OCI-LY7 (cell line): ENCODE measurements at regions not wholly inside any gene's neighbourhood (a gene's known extent, or its start where the extent isn't known, plus 50 kb on each side); places are given as distances from the start of the nearest gene placed in this dataset.
A peak's percentile ranks its signal among the peaks of the same experiment; 100 is the strongest.

Experiments used
- BruUV-seq: library from RNA; stranded (reverse); fragments of 400-500 nt; replicated peaks from 2 replicates; lab custom pipeline; 2021; lab: Mats Ljungman, UMichigan
- CTCF ChIA-PET: fragments of 300-600 bp; sonication (Branson Sonifier 250); formaldehyde crosslinking; loops from one replicate; lab custom pipeline; 2022; ENCODE audit warnings: antibody characterized with exemption; ENCODE audit not compliant: unreplicated experiment; lab: Charles Lee
- POLR2A ChIA-PET: fragments of 300-600 bp; sonication (Branson Sonifier 250); formaldehyde crosslinking; loops from one replicate; lab custom pipeline; 2022; ENCODE audit warnings: antibody characterized with exemption; lab: Charles Lee
- DNase-seq: peaks from one replicate; pipeline ENCODE4 v3.0.0-alpha.2; 2015; ENCODE audit warnings: low spot score
- H2AFZ ChIP-seq: fragments of 200-600 bp; sonication (generic), shearing (Covaris generic); 2 replicates; pipeline ENCODE4 v1.6.1; 2014; ENCODE audit warnings: mild to moderate bottlenecking, antibody characterized with exemption, low read length, moderate library complexity
- H3K27ac ChIP-seq: fragments of 200-600 bp; sonication (generic); 2 replicates; pipeline ENCODE4 v1.5.1; 2014; ENCODE audit warnings: mixed run types, low read depth, mild to moderate bottlenecking, moderate library complexity, low read length, inconsistent platforms; ENCODE audit not compliant: poor library complexity, severe bottlenecking
- H3K36me3 ChIP-seq: fragments of 200-600 bp; sonication (generic); 2 replicates; pipeline ENCODE4 v1.6.1; 2014; ENCODE audit warnings: mild to moderate bottlenecking, antibody characterized with exemption, low read length, moderate library complexity, mixed read lengths; ENCODE audit not compliant: insufficient read depth
- H3K4me1 ChIP-seq: fragments of 200-600 bp; sonication (generic); 2 replicates; pipeline ENCODE4 v1.5.1; 2014; ENCODE audit warnings: mild to moderate bottlenecking, low read length; ENCODE audit not compliant: insufficient read depth, poor library complexity, severe bottlenecking
- H3K4me2 ChIP-seq: fragments of 200-600 bp; sonication (generic); 2 replicates; pipeline ENCODE4 v1.6.1; 2014; ENCODE audit warnings: mild to moderate bottlenecking, low read length
- H3K4me3 ChIP-seq: fragments of 200-600 bp; sonication (generic); 2 replicates; pipeline ENCODE4 v1.5.1; 2014; ENCODE audit warnings: mild to moderate bottlenecking, low read depth, low read length; ENCODE audit not compliant: poor library complexity, severe bottlenecking
- H3K79me2 ChIP-seq: fragments of 200-600 bp; sonication (generic); 2 replicates; pipeline ENCODE4 v1.6.1; 2016; ENCODE audit warnings: low read depth, mild to moderate bottlenecking, low read length, moderate library complexity, mixed read lengths; ENCODE audit not compliant: insufficient read depth
- H3K9me2 ChIP-seq: fragments of 200-600 bp; sonication (generic); 2 replicates; pipeline ENCODE4 v1.6.1; 2016; ENCODE audit warnings: mild to moderate bottlenecking, low read length, mixed read lengths; ENCODE audit not compliant: insufficient read depth
- H3K9me3 ChIP-seq: fragments of 200-600 bp; sonication (generic); 2 replicates; pipeline ENCODE4 v1.6.1; 2014; ENCODE audit warnings: mild to moderate bottlenecking, mixed run types, low read length, mixed read lengths
- H4K20me1 ChIP-seq: fragments of 200-600 bp; sonication (generic); 2 replicates; pipeline ENCODE4 v1.6.1; 2014; ENCODE audit warnings: mild to moderate bottlenecking, antibody characterized with exemption, low read length, moderate library complexity, mixed read lengths; ENCODE audit not compliant: insufficient read depth
- EZH2phosphoT487 ChIP-seq: fragments of 200-600 bp; sonication (generic); IDR thresholded peaks from 2 replicates; pipeline ENCODE4 v1.6.1; 2018; ENCODE audit warnings: low read depth, borderline replicate concordance, mild to moderate bottlenecking, mixed run types, antibody characterized with exemption, low read length, moderate library complexity, mixed read lengths
- intact Hi-C: fragments of 100-400 bp; cut with micrococcal nuclease; formaldehyde crosslinking; loops from one replicate; pipeline ENCODE4 v1.10.0; 2022; ENCODE audit not compliant: unreplicated experiment
- TF ChIP-seq, protein P1 (sequence below): fragments of 200-600 bp; sonication (generic); conservative IDR thresholded peaks from 2 replicates; pipeline ENCODE4 v1.5.1; 2014; ENCODE audit warnings: mild to moderate bottlenecking, antibody characterized with exemption, low read length, moderate library complexity, mixed read lengths

DNA sequence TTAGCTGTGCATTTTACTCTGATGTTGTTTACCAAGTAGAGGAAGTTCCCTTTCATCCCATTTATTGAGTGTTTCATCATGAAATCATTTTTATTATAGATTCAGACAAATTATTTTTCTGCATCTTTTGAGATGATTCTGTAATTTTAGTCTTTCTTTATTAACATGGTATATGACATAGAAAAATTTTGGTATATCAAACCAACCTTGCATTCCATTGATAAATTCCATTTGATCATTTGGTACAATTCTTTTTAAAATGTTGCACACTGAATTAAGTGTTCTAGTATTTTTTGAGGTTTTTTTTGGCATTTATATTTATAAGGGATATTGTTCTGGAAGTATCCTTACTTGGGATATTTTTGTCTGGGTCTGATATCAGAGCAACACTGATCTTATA lies 308.4 kb downstream of the DLEU7 start:
- intact Hi-C loops = no loop called here
- peaks cover 11% of the 10 kb centered on the region; the same call in 1 of the 2 replicates for H3K36me3 ChIP-seq
- TF ChIP-seq, protein P1, sequence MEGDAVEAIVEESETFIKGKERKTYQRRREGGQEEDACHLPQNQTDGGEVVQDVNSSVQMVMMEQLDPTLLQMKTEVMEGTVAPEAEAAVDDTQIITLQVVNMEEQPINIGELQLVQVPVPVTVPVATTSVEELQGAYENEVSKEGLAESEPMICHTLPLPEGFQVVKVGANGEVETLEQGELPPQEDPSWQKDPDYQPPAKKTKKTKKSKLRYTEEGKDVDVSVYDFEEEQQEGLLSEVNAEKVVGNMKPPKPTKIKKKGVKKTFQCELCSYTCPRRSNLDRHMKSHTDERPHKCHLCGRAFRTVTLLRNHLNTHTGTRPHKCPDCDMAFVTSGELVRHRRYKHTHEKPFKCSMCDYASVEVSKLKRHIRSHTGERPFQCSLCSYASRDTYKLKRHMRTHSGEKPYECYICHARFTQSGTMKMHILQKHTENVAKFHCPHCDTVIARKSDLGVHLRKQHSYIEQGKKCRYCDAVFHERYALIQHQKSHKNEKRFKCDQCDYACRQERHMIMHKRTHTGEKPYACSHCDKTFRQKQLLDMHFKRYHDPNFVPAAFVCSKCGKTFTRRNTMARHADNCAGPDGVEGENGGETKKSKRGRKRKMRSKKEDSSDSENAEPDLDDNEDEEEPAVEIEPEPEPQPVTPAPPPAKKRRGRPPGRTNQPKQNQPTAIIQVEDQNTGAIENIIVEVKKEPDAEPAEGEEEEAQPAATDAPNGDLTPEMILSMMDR = no peak
- TF ChIP-seq EZH2phosphoT487 = no peak
- no peaks in the 10 kb centered on the region for H4K20me1 ChIP-seq
- no peak overlapping the region for H3K4me2 ChIP-seq
- no peak overlapping the region for H3K4me3 ChIP-seq
- ChIA-PET CTCF (no interaction called here), POLR2A (interaction anchor here (0.8 kb wide), 1 partner anchor 410 kb away, joined by 3 read pairs; no protein-coding TSS in a partner anchor)
- no peak overlapping the region for H2AFZ ChIP-seq
- no peaks in the 10 kb centered on the region for H3K9me2 ChIP-seq
- peaks cover 10% of the 10 kb centered on the region for H3K4me1 ChIP-seq
- no TSS peak for BruUV-seq
- DNase-seq = no peak
- no peak overlapping the region for H3K27ac ChIP-seq
- H3K79me2 ChIP-seq = no peaks in the 10 kb centered on the region
- H3K9me3 ChIP-seq = peaks cover 67% of the 10 kb centered on the region

DNA sequence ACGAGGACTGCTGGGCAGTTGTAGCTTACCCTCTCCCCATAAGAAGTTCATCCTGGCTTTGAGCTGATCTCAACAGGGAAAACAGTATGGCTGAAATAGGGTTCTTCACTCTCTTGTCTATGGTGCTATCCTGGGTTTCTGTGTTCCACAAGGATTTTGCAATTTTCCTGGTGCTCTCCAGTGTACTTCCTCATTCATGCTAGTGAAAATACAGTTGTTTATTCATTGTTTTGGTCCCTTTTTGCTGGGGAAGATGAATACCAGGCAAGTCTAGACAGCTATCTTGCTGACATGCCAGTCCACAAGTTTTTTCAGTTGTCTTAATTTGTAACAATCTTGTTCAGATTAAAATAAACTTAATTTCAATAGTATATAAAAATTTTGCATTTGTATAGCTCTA lies 306.5 kb downstream of the DLEU7 start:
- intact Hi-C loops = no loop called here
- 0 out of 2 replicates have a peak overlapping the region, but pooled peaks have one; percentile 10 for H2AFZ ChIP-seq

More for the DNA sequence above, 306.5 kb downstream of the DLEU7 start:
- DNase-seq = no peak
- no peak overlapping the region for H3K4me3 ChIP-seq
- H3K9me2 ChIP-seq = no peaks in the 10 kb centered on the region
- peaks cover 71% of the 10 kb centered on the region for H3K9me3 ChIP-seq
- H3K27ac ChIP-seq = no peak overlapping the region
- no peaks in the 10 kb centered on the region for H4K20me1 ChIP-seq
- peaks cover 11% of the 10 kb centered on the region; the same call in 1 of the 2 replicates for H3K36me3 ChIP-seq
- H3K79me2 ChIP-seq = no peaks in the 10 kb centered on the region
- no peak overlapping the region for H3K4me2 ChIP-seq
- ChIA-PET CTCF (no interaction called here), POLR2A (interaction anchor here (0.6 to 1.1 kb wide), 3 partner anchors 157 to 559 kb away, joined by 3 to 4 read pairs (median 3); no protein-coding TSS in a partner anchor)
- H3K4me1 ChIP-seq = no peaks in the 10 kb centered on the region
- BruUV-seq = no TSS peak
- TF ChIP-seq, protein P1 = no peak
- no peak for TF ChIP-seq EZH2phosphoT487
